ENCODE measurements at regions not wholly inside any gene's neighbourhood (a gene's known extent, or its start where the extent isn't known, plus 50 kb on each side); places are given as distances from the start of the nearest gene placed in this dataset.

DNA sequence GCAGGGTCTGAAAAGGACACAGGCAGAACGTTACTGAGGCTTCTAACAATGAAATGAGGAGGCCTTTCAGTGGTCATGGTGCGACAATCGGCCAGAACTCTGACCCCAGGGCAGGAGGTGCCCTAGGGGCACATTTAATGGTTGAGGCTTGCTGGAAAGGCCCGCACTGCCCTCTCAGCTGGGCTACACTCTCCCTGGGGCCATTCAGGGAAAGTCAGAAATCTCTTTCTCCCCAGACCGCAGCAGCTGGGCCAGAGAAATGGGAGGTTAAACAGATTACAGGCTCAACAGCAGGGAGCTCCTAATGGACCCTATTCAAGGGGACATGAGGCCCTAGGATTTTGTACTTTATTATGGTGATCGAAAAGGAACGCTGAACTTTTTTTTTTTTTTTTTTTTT lies 85.6 kb upstream of the FGFR2 start:
- TF ChIP-seq POLR2AphosphoS5 (IDR thresholded peaks at IDR 0.05; ENCODE audit: insufficient read depth, low read depth, low read length): no peak
- TF ChIP-seq, protein P1, sequence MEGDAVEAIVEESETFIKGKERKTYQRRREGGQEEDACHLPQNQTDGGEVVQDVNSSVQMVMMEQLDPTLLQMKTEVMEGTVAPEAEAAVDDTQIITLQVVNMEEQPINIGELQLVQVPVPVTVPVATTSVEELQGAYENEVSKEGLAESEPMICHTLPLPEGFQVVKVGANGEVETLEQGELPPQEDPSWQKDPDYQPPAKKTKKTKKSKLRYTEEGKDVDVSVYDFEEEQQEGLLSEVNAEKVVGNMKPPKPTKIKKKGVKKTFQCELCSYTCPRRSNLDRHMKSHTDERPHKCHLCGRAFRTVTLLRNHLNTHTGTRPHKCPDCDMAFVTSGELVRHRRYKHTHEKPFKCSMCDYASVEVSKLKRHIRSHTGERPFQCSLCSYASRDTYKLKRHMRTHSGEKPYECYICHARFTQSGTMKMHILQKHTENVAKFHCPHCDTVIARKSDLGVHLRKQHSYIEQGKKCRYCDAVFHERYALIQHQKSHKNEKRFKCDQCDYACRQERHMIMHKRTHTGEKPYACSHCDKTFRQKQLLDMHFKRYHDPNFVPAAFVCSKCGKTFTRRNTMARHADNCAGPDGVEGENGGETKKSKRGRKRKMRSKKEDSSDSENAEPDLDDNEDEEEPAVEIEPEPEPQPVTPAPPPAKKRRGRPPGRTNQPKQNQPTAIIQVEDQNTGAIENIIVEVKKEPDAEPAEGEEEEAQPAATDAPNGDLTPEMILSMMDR (IDR thresholded peaks at IDR 0.05; ENCODE audit: extremely low read depth in 1 of 2, insufficient read depth in 1 of 2, low read depth in 1 of 2, low read length in 2 of 2): no peak
- TF ChIP-seq POLR2A (IDR thresholded peaks at IDR 0.05; ENCODE audit: low read depth, low read length): no peak
- no peak for TF ChIP-seq EZH2 (IDR thresholded peaks at IDR 0.05; ENCODE audit: borderline replicate concordance, low read depth, low read length, severe bottlenecking)
- no peak for TF ChIP-seq MYC (IDR thresholded peaks at IDR 0.05; ENCODE audit: low read depth, low read length)
- TF ChIP-seq FOS (IDR thresholded peaks at IDR 0.05; ENCODE audit: borderline replicate concordance, insufficient read depth, low read length): no peak
- TF ChIP-seq, protein P2, sequence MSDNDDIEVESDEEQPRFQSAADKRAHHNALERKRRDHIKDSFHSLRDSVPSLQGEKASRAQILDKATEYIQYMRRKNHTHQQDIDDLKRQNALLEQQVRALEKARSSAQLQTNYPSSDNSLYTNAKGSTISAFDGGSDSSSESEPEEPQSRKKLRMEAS (IDR thresholded peaks at IDR 0.05; ENCODE audit: insufficient read depth, insufficient read length): no peak
- no peak for TF ChIP-seq GATA2 (IDR thresholded peaks at IDR 0.05; ENCODE audit: insufficient read depth, insufficient read length, low read depth, low read length)
